H9 (cell line): ENCODE measurements at regions not wholly inside any gene's neighbourhood (a gene's known extent, or its start where the extent isn't known, plus 50 kb on each side); places are given as distances from the start of the nearest gene placed in this dataset.

Experiments
- DNase-seq: peaks from one replicate; pipeline ENCODE4 v3.0.0-alpha.2; 2017
- H2AFZ ChIP-seq: one replicate; pipeline ENCODE4 v1.6.1; 2013; ENCODE audit warnings: mild to moderate bottlenecking, low read length, control low read depth, moderate library complexity
- H2AK5ac ChIP-seq: 2 replicates; pipeline ENCODE4 v1.6.1; 2013; ENCODE audit warnings: low read length, control low read depth, mixed read lengths; ENCODE audit not compliant: insufficient read length
- H2BK120ac ChIP-seq: one replicate; pipeline ENCODE4 v1.6.1; 2013; ENCODE audit warnings: low read depth, mild to moderate bottlenecking, low read length, control low read depth, inconsistent platforms; ENCODE audit not compliant: poor library complexity, severe bottlenecking
- H2BK12ac ChIP-seq: 2 replicates; pipeline ENCODE4 v1.6.1; 2013; ENCODE audit warnings: low read length, control low read depth, mixed read lengths, low read depth; ENCODE audit not compliant: insufficient read length
- H2BK15ac ChIP-seq: 2 replicates; pipeline ENCODE4 v1.6.1; 2013; ENCODE audit warnings: low read depth, low read length, control low read depth
- H2BK20ac ChIP-seq: one replicate; pipeline ENCODE4 v1.6.1; 2013; ENCODE audit warnings: low read depth, mild to moderate bottlenecking, low read length, control low read depth, inconsistent platforms; ENCODE audit not compliant: poor library complexity, severe bottlenecking
- H2BK5ac ChIP-seq: 2 replicates; pipeline ENCODE4 v1.6.1; 2013; ENCODE audit warnings: low read length, control low read depth, mixed read lengths; ENCODE audit not compliant: insufficient read length
- H3K14ac ChIP-seq: 2 replicates; pipeline ENCODE4 v1.6.1; 2013; ENCODE audit warnings: low read length, control low read depth; ENCODE audit not compliant: insufficient read depth
- H3K18ac ChIP-seq: 2 replicates; pipeline ENCODE4 v1.6.1; 2013; ENCODE audit warnings: low read depth, mild to moderate bottlenecking, mixed read lengths, low read length, control low read depth; ENCODE audit not compliant: insufficient read length
- H3K23ac ChIP-seq: 2 replicates; pipeline ENCODE4 v1.6.1; 2013; ENCODE audit warnings: low read length, control low read depth, mixed read lengths, low read depth; ENCODE audit not compliant: insufficient read length
- H3K23me2 ChIP-seq: 2 replicates; pipeline ENCODE4 v1.6.1; 2013; ENCODE audit warnings: low read depth, mild to moderate bottlenecking, mixed read lengths, low read length, control low read depth; ENCODE audit not compliant: insufficient read length, poor library complexity, severe bottlenecking
- H3K27ac ChIP-seq: 2 replicates; pipeline ENCODE4 v1.5.1; 2013; ENCODE audit warnings: low read length, control low read depth, mixed read lengths, low read depth; ENCODE audit not compliant: insufficient read length
- H3K27me3 ChIP-seq: 2 replicates; pipeline ENCODE4 v1.6.1; 2013; ENCODE audit warnings: low read length, control low read depth, inconsistent platforms; ENCODE audit not compliant: insufficient read depth
- H3K4ac ChIP-seq: 2 replicates; pipeline ENCODE4 v1.6.1; 2013; ENCODE audit warnings: low read depth, mild to moderate bottlenecking, control low read depth, inconsistent platforms, low read length, moderate library complexity
- H3K4me1 ChIP-seq: 2 replicates; pipeline ENCODE4 v1.6.1; 2013; ENCODE audit warnings: low read length, control low read depth, inconsistent platforms; ENCODE audit not compliant: insufficient read depth
- H3K4me2 ChIP-seq: 2 replicates; pipeline ENCODE4 v1.6.1; 2013; ENCODE audit warnings: low read length, control low read depth, mixed read lengths; ENCODE audit not compliant: insufficient read length, insufficient read depth
- H3K56ac ChIP-seq: 2 replicates; pipeline ENCODE4 v1.6.1; 2013; ENCODE audit warnings: low read depth, mild to moderate bottlenecking, mixed read lengths, low read length, control low read depth; ENCODE audit not compliant: insufficient read length
- H3K79me1 ChIP-seq: 2 replicates; pipeline ENCODE4 v1.6.1; 2013; ENCODE audit warnings: low read depth, mild to moderate bottlenecking, moderate library complexity, low read length, control low read depth, inconsistent platforms; ENCODE audit not compliant: insufficient read depth, poor library complexity, severe bottlenecking
- H3K79me2 ChIP-seq: 2 replicates; pipeline ENCODE4 v1.6.1; 2013; ENCODE audit warnings: low read length, control low read depth, inconsistent platforms; ENCODE audit not compliant: insufficient read depth
- H3K9ac ChIP-seq: 2 replicates; pipeline ENCODE4 v1.6.1; 2013; ENCODE audit warnings: low read length, control low read depth, mixed read lengths; ENCODE audit not compliant: insufficient read length; ENCODE audit errors: extremely low read depth
- H3K9me3 ChIP-seq: one replicate; pipeline ENCODE4 v1.6.1; 2013; ENCODE audit warnings: low read depth, low read length, inconsistent platforms; ENCODE audit not compliant: control insufficient read depth
- H3T11ph ChIP-seq: one replicate; pipeline ENCODE4 v1.6.1; 2013; ENCODE audit warnings: mild to moderate bottlenecking, low read length, control low read depth, inconsistent platforms
- H4K20me1 ChIP-seq: one replicate; pipeline ENCODE4 v1.6.1; 2013; ENCODE audit not compliant: control insufficient read depth, insufficient read length, insufficient read depth
- H4K5ac ChIP-seq: 2 replicates; pipeline ENCODE4 v1.6.1; 2013; ENCODE audit warnings: low read depth, mild to moderate bottlenecking, mixed read lengths, low read length, control low read depth; ENCODE audit not compliant: insufficient read length
- H4K8ac ChIP-seq: replicated peaks from 2 replicates; pipeline ENCODE4 v1.6.1; 2013; ENCODE audit warnings: low read length, control low read depth, mixed read lengths, low read depth; ENCODE audit not compliant: insufficient read length
- H4K91ac ChIP-seq: 2 replicates; pipeline ENCODE4 v1.6.1; 2013; ENCODE audit warnings: low read depth, mild to moderate bottlenecking, moderate library complexity, mixed read lengths, low read length, control low read depth; ENCODE audit not compliant: insufficient read length
- H3K27ac Mint-ChIP-seq, 3 experiments: 2 replicates in 2 of 3; 3 replicates in 1 of 3; pipeline ENCODE4 v1.8.0; 2020 to 2021; ENCODE audit warnings: mixed read lengths in 3 of 3, mild to moderate bottlenecking in 1 of 3, moderate library complexity in 1 of 3
- H3K27me3 Mint-ChIP-seq: 2 replicates; pipeline ENCODE4 v1.8.0; 2021; ENCODE audit warnings: low read depth, mild to moderate bottlenecking, moderate library complexity, mixed read lengths
- H3K36me3 Mint-ChIP-seq, 3 experiments: 2 replicates in 2 of 3; 3 replicates in 1 of 3; pipeline ENCODE4 v1.8.0; 2020 to 2021; ENCODE audit warnings: low read depth in 3 of 3, mixed read lengths in 3 of 3; ENCODE audit not compliant: insufficient read depth in 1 of 3
- H3K4me1 Mint-ChIP-seq, 2 experiments: 2 replicates each; pipeline ENCODE4 v1.8.0; 2020; ENCODE audit warnings: mixed read lengths in 2 of 2
- H3K4me3 Mint-ChIP-seq, 2 experiments: 2 replicates in 1 of 2; 3 replicates in 1 of 2; pipeline ENCODE4 v1.8.0; 2020 to 2021; ENCODE audit warnings: mild to moderate bottlenecking in 2 of 2, mixed read lengths in 2 of 2, moderate library complexity in 1 of 2
- H3K9me3 Mint-ChIP-seq, 2 experiments: 2 replicates in 1 of 2; 3 replicates in 1 of 2; pipeline ENCODE4 v1.8.0; 2020; ENCODE audit warnings: mild to moderate bottlenecking in 2 of 2, mixed read lengths in 2 of 2, moderate library complexity in 1 of 2
- CTCF ChIP-seq: fragments of 200-600 bp; sonication (generic); conservative IDR thresholded peaks from 3 replicates; pipeline ENCODE4 v1.8.0; 2021; ENCODE audit warnings: antibody characterized with exemption, mild to moderate bottlenecking

DNA sequence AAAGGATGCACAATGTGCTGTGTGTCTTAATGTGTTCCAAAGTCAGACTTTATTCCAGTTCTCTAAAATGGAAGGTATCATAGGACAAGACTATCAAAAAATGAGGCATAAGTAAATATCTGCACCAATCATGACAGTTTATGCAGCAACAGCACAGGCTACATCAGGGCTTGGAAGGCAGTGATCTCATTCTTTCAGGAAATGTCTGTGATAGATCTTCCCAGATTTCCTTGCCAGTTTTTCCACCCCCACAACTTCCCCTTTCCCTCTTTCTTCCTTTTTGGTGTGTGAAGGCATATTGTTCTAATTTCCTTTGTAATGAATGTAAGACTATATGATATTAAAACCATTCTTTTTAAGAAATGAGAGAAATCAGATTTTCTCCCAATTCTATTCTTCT, 326.7 kb downstream of the ATP23 start:
- H2BK5ac ChIP-seq, result no peak overlapping the region
- H3K27me3 ChIP-seq, result no peaks in the 10 kb centered on the region
- no peak overlapping the region for H4K8ac ChIP-seq
- H2AK5ac ChIP-seq, result no peak overlapping the region
- no peak overlapping the region for H2BK20ac ChIP-seq
- no peaks in the 10 kb centered on the region for H3K79me1 ChIP-seq
- H3K56ac ChIP-seq, result no peak overlapping the region
- Mint-ChIP-seq H3K9me3 (0 out of 5 replicates have a peak, but pooled peaks cover 0 to 5% of the 10 kb centered on the region in 2 experiments), H3K4me1 (no peaks in the 10 kb centered on the region), H3K27ac (no peak overlapping the region), H3K27me3 (no peaks in the 10 kb centered on the region), H3K36me3 (no peaks in the 10 kb centered on the region; a peak in 2 of 7 replicates), H3K4me3 (no peak overlapping the region)
- peaks cover 2% of the 10 kb centered on the region for H3K23me2 ChIP-seq
- no peak for TF ChIP-seq CTCF
- no peak overlapping the region for H3K18ac ChIP-seq
- DNase-seq, result no peak
- no peak overlapping the region for H3K27ac ChIP-seq
- H3T11ph ChIP-seq, result no peak overlapping the region
- no peak overlapping the region for H4K91ac ChIP-seq
- no peak overlapping the region for H4K5ac ChIP-seq
- H3K79me2 ChIP-seq, result no peaks in the 10 kb centered on the region
- no peak overlapping the region for H3K4ac ChIP-seq
- H4K20me1 ChIP-seq, result no peaks in the 10 kb centered on the region
- H2BK12ac ChIP-seq, result no peak overlapping the region
- H2BK120ac ChIP-seq, result no peak overlapping the region
- H2BK15ac ChIP-seq, result no peak overlapping the region
- H3K4me1 ChIP-seq, result no peaks in the 10 kb centered on the region
- H2AFZ ChIP-seq, result no peak overlapping the region
- no peaks in the 10 kb centered on the region for H3K9me3 ChIP-seq
- no peak overlapping the region for H3K23ac ChIP-seq
- H3K9ac ChIP-seq, result no peak overlapping the region
- no peak overlapping the region for H3K4me2 ChIP-seq
- H3K14ac ChIP-seq, result no peak overlapping the region
